ENCODE measurements at regions not wholly inside any gene's neighbourhood (a gene's known extent, or its start where the extent isn't known, plus 50 kb on each side); places are given as distances from the start of the nearest gene placed in this dataset.
"Not testable (repeated sequence)": the region's sequence is repeated elsewhere in the genome, so short reads cannot be mapped to it uniquely, and the experiment has no call there.

DNA sequence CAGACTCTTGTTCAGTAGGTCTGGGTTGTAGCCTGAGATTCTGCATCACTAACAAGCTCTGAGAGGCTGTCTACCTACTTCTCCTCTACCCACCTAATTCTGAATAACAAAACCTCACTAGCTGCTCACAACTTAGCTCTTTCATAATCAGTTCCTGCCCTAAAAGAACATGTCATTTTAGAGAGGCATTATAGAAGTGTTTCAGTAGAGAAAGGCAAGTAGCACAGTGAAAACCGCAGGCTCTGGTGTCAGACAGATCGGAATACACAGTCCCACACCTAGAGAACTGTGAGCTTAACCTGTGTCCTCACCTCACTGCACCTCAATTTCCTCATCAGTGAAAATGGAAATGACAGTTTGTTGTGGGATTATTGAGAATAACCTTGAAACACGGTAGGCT lies 1337.6 kb upstream of the TENM4 start:
- no peak for DNase-seq (ENCODE audit: low spot score)

- DNase-seq (ENCODE audit: low spot score), result no peak
Measured at GRCh38 chr11:80773919-80774318, 1333.1 kb upstream of the TENM4 start.

GRCh38 chr11:80771017-80771416 lies 1330.2 kb upstream of the TENM4 start:
- no peak for DNase-seq (ENCODE audit: low spot score)

DNA sequence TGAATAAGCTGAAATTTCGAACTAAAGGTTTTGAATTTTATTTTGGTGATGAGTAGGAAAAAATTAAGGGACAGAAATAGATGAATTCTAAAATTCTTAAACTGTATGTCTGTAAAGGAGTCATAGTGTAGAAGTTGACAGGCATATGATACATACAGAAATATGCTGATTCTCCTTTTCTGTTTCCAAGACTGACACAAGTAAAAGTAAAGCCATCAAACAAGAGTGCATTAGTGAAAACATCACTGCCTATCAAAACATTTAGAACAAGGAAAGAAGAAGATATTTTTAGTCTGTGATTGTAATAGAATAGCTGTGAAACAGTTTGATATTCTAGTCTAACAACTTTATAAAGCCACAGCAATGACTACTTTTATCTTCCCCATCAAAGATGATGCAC lies 1318.0 kb upstream of the TENM4 start:
- no peak for DNase-seq (ENCODE audit: low spot score)

DNA sequence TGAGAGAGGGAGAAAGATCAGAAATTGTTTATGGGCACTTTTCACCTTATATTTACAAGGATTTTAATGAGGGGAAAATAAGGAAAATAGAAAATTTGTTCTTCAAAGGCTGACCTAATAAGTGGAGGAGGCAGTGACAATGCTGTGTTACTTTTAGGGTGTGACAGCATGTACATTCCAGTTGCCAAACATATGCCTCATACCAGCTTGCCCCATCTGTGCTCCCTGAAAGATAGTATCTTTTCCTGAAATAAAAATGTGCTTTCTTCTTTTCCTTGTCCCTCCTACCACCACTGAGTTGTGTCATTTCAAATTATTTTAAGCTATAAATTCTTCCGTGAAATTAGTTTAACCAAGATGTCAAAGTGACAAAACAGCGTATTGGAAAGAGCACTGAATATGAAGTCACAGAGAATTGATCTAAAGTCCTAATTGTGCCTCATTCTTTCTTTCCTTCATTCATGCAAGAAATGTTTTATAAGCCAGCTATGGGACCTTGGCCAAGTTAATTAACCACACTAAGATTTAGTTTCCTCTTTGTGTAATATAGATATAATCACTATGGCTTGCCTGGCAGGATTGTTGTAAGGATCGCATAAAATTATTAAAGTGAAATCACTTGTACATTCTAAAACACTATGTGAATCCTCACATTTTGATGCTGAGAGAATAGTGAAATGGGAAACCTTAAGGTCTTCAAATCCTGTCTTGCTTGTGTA lies 1307.5 kb upstream of the TENM4 start:
- no peak for DNase-seq (ENCODE audit: low spot score)

- DNase-seq (ENCODE audit: low spot score), result no peak
Measured at GRCh38 chr11:80746300-80746699, 1305.5 kb upstream of the TENM4 start.

DNA sequence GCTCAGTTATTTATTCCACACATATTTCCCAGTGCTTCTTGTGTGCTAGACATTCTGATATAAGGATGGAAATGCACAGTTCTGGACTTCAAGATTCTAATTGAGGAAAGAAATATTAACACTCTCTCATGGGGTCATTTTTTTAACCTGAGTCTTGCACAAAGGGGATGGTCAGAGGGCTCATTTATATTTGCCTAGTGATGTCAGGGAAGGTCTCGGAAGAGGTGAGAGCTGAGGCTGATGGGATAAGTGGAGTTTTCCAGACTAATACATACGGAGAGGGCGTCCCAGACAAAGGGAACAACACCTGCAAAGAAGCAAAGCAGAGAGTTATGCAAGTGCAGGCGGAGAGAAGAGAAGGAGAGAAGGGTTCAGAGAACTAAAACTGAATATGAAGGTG lies 1304.6 kb upstream of the TENM4 start:
- DNase-seq (ENCODE audit: low spot score), result no peak

- no peak for DNase-seq (ENCODE audit: low spot score)
Measured at GRCh38 chr11:80733790-80734189, 1293.0 kb upstream of the TENM4 start.

- DNase-seq (ENCODE audit: low spot score), result no peak
Measured at GRCh38 chr11:80733361-80733760, 1292.5 kb upstream of the TENM4 start.

DNA sequence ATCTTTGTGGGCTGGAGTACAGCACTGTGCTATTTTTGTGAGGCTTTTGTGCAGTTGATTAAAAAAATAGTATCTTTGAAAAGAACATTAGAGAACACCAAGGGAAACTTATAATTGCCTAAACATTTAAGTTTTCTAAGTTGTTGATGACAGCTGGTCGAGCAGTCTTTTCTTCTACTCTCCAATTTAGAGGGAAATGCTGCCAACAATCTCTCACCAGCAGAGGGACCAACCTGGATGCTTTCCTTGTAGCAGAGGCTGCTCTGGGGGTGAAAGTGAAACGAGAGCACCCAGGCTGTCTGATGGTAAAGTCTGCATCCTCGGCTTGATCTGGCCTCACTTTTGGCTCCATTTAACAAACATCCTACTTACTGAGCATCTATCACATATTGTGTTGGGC lies 1286.5 kb upstream of the TENM4 start:
- peak; percentile 1 for DNase-seq (ENCODE audit: low spot score)

DNA sequence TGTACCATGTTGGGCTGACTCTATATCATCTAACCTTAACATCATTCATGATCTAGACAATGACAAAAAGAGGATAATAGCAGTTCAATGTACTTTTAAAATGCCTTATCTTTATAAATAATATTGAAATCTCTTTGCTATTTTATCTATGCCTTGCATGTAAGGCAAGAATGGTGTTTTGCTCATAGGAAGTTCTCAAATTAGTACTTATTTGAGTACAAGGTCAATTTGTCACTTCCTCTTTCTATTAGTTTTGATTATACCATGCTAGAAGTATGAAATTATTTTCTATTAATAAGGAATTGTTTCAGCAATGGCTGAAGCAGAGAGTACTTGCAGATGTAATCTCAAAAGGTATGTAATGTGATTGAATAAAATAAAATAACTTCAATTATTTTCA lies 1285.4 kb upstream of the TENM4 start:
- DNase-seq (ENCODE audit: low spot score), result no peak

GRCh38 chr11:80724366-80724765 lies 1283.5 kb upstream of the TENM4 start:
- DNase-seq (ENCODE audit: low spot score), result no peak

- DNase-seq (ENCODE audit: low spot score), result no peak
Measured at GRCh38 chr11:80722629-80723028, 1281.8 kb upstream of the TENM4 start.

- no peak for DNase-seq (ENCODE audit: low spot score)
Measured at GRCh38 chr11:80720295-80720694, 1279.5 kb upstream of the TENM4 start.

- DNase-seq (ENCODE audit: low spot score), result no peak
Measured at GRCh38 chr11:80719292-80719646, 1278.4 kb upstream of the TENM4 start.

- DNase-seq (ENCODE audit: low spot score), result no peak
Measured at GRCh38 chr11:80718611-80719291, 1277.9 kb upstream of the TENM4 start.

DNA sequence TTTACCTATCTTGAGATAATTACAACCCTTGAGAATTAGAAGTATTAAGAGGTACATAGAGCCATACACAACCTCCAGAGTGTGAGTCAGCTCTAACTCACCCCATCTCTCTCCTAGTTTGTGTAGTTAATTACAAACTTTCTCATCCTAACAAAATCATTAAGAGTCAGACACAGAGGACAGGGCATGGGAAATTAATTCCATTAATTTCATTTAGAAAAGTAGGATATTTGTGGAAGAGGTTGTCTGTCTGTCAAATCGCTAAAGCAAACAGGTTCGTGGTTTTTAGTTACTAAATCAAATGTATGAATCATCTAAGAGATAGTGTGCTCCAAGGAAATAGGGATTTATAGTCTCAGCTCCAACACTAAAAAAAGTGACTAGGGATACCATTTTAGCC lies 1261.4 kb upstream of the TENM4 start:
- no peak for DNase-seq (ENCODE audit: low spot score)

DNA sequence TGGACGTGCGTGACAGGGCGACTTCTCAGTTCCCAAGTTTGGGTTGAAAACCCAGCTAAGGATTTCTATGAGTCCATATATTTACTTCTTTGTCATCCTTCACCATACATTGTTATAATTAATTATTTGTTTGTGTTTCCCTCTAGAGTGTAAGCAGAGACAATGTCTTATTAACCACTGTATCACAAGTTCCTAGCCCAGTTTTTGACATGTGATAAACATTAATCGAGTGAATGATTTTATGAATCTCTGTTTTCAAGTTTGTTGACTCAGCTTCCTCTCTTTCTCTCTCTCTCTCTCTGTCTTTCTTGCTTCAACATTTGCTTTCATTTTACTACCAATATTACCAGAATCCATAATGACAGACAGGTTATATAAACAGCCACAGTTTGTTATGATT lies 1259.6 kb upstream of the TENM4 start:
- DNase-seq (ENCODE audit: low spot score), result no peak

DNA sequence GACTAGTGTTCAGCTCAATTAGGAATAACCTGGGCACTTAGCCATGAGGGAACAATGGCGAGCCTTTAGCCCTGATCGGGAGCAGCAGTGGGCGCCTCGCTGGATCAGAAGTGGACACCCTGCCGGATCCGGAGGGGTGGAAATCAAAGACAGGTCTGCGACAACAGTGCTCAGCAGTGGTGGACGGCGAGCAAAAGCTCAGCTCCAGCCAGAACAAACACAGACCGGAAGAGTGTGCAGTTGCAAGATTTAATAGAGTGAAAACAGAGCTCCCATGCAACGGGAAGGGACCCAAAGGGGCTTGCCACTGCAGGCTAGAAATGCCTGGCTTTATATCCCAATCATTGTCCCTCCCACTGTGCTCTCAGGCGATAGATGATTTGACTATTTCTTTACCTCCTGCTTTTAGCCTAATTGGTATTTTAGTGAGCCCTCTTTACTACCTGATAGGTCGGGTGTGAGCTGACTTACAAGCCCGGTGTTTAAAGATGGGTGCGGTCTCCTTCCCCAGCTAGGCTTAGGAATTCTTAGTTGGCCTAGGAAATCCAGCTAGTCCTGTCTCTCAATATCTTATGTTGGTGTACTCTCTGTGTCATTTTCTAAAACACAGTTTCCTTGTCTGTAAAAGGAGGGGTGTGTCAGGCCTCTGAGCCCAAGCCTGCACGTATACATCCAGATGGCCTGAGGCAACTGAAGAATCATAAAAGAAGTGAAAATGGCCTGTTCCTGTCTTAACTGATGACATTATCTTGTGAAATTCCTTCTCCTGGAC lies 1258.8 kb upstream of the TENM4 start:
- not testable (repeated sequence) for DNase-seq (ENCODE audit: low spot score)

DNA sequence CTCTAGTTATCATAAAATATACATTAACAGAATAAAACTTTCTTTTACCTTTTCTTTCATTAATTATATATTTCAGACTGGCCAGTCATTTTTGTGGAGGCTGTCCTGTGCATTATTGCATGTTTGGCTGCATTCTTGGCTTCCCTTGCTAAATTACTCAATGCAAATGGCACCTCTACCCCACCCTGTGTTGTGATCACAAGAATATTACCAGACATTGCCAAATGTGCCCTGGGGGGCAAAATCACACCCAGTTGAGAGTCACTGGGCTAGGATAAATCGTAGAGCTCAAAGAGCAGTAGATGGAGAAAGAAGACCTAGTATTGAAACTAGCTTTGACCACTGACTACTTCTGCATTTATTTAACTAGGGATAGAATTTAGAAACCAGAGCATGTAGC lies 1257.8 kb upstream of the TENM4 start:
- no peak for DNase-seq (ENCODE audit: low spot score)

DNA sequence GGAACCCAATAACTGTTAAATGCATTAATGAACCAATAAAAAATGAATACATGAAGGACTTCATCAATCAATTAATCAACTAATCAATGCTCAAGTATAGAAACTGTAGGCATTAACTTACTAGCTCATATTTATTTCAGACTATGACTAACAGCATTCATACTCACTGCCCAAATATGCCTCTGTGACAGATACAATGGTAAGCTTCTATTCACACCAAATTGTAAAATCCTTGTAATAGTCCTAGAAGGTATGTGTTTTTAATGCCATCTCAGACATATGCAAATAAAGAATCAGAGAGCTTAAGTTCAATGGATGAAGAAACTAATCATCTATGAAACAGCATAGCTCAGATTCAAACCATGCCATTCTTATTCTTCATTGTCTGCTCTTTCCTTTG lies 1253.6 kb upstream of the TENM4 start:
- no peak for DNase-seq (ENCODE audit: low spot score)

DNA sequence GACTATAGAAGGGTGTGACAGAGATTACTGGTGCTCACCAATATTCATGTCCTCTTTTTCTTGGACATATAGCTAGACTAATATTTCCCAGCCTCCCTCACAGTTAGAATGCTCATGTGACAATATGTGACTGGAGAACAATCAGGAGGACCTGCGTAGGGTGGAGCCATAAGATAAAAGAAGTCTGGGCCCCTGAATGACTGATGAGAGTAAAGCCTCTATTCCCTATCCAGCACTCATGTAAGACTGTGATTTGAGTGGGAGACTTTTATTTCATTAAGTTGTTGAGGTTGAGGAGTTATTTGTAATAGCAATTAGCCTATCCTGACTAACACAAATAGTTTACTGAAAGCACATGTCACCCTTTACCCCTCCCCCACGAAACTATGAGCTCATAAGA lies 1247.1 kb upstream of the TENM4 start:
- no peak for DNase-seq (ENCODE audit: low spot score)

GRCh38 chr11:80686889-80687288 lies 1246.1 kb upstream of the TENM4 start:
- no peak for DNase-seq (ENCODE audit: low spot score)
